Stimulated activated CD4-positive, alpha-beta T cell treated with anti-CD3 and anti-CD28 coated beads, Interleukin-12 subunit alpha, Interleukin-12 subunit beta, amount 100 ng/mL, for 24 hours (primary cell): ENCODE measurements at regions not wholly inside any gene's neighbourhood (a gene's known extent, or its start where the extent isn't known, plus 50 kb on each side); places are given as distances from the start of the nearest gene placed in this dataset.
A peak's percentile ranks its signal among the peaks of the same experiment; 100 is the strongest.

ENCODE experiments used
- DNase-seq, 2 experiments: peaks; one replicate each; pipeline ENCODE4 v3.0.0-alpha.2; 2020; ENCODE audit warnings: low read depth in 2 of 2

DNA sequence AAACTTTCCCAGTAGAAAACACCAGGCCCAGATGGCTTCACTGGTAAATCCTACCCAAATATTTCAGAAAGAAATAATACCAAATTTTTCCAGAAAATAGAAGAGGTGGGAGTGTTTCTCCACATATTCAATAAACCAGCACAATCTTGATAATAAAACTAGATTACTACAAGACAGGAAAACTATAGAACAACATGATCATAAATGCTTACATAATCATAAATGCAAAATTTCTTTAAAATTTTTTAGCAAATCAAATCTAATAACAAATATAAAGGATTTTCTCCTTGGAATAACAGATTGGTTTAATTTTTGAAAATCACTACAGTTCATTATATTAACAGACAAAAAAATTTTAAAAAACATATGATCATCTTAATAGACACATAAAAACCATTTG, 294.5 kb downstream of the BCL11B start:
- DNase-seq = no peak

DNA sequence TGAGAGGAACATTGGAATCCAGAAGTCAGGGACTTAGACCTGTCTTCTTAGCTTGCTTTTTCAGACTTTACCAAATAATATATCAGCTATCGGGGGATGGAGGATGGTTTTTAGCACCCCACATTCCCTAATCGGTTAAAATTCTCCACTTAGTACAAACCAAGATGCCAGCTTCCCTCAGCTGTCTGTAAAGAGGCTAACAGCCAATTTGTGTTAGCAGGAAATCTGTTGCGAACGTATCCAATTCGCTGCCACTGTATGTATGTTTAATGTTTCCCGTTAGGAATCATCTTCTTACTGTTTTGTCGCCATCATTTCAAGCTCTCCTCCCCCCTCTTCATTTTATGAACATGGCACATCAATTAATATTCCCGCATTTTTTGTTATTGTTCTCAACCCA, 289.0 kb downstream of the BCL11B start:
- DNase-seq = no peak

DNA sequence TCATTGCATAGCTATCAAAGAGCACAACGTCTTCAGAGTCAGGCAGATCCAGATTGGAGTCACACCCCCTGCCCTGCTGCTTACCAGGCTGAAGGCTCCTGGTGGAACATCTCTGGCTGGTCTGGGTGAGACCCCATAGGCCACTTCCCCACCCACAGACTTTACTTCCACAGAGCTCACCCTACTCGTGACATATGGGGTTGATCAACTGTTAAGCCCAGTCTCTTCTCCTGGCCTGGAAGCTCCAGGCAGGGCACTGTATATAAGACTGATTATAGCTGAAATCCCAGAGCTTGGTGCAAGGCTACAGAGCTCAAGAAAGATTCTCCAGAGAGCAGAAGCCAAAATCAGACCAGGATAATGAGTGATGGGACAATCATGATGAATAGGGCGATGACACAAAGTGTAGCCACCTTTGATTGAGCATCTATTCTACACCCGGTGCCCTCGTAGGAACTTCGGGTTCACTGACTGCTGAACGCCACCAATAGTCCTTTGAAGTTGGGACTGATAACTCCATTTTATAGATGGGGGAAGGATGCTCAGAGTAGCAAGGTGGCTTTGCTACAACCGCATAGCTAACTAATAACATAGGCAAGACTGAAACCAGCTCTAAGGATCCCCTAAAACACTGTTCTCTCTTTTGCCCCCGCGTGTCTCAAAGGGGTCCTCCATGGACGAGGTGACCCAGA, 287.8 kb downstream of the BCL11B start:
- DNase-seq = no peak

DNA sequence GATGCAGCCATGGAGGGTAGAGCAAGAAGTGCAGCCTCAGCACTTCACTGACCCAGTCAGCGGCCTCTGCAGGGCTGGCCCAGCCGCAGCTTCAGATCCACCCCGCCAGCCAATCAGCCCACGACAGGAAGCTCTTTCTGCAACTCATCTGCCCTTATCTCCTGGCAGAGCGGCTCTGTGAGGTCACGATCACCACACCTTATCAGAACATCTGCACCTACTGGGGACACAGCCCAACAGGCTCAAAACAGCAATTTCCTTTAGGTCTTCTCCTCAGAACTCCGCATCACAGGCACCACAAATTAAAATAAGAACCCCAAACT, 287.3 kb downstream of the BCL11B start:
- DNase-seq = peak; percentile 31 to 42

DNA sequence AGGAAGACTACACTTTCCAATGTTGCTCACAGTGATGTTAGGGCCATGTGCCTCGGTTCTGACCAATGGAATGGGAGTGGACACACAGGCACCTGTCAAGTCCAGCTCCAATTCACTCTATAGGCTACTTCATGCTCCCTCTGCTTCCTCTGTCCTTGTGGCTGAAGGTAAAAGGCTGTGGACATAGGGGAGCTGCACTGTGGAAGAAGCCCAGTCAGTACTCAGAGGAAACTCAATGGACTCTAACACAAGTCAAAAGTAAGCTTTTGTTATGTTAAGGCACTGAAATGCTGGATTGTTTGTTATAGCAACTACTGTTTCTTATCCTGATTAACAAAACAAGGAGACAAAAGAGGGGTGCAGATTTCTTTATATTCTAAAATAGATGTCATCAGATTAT, 278.2 kb downstream of the BCL11B start:
- DNase-seq = no peak

DNA sequence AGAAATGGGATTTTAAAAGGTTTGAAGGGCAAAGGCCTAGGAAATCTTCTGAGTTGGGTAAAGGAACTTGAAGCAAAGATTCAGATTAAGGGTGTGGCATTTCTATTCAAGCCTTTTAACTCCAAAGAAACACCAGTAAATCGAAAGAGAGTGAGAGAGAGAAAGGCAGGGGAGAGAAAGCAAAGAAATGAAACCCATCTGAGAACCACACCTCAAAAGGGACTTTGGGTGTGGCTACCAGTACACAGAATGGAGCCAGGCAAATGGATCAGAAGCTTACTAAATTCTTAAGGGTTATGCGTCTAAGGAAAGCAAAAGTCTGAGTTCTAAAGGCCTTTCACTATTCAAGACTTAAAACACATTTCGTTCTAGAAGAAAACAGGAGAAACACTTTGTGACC, 277.4 kb downstream of the BCL11B start:
- no peak for DNase-seq

DNA sequence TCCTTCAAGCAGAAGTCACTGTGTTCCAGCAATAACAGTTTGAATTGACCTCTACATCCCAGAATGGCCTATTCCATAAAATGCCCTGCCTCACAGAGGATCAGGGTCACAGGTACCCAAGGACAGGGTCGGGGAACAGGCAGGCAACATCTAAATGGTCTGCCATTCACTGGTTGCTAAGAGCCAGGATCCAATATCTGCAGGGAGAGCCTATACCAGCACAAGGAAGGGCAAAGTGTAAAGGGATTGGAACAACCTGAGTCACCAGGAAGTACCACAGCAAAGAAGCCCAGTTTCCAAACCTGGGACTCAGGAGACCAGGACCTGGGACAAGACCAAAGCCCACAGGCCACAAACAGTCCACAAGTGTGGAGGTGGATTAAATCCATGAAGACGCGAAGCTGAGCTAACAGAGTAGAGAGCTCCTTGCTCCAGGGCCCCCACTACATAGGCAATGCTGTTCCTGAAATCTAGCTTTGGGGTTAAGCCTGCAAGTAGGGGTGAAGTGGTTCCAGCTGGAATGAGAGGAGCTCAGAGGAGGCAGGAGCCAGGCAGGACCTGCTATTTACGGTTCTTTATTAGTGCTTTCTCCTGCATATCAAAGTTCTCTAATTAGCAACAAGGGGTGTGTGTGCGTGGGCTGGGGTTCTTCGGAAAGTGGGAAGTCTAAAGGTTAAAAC, 274.3 kb downstream of the BCL11B start:
- no peak for DNase-seq

DNA sequence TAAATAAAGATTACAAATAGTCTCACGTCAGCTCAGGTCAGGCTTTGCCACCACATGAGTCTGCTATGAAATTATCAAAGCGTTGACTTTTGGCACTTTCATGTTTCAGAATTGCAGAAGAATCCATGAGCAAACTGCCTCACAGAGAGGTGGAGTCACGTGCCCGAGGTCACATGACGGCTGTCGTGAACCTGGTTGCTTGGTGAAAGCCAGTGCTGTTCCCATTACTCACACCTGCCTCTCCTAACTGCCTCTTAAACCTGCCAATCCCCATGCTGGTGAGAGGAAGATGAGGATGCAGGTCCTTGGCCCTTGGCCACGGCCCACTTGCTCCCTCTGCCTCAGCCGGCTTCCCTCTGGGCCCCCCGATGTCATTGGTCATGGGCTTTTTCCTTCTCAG, 272.7 kb downstream of the BCL11B start:
- DNase-seq = no peak

DNA sequence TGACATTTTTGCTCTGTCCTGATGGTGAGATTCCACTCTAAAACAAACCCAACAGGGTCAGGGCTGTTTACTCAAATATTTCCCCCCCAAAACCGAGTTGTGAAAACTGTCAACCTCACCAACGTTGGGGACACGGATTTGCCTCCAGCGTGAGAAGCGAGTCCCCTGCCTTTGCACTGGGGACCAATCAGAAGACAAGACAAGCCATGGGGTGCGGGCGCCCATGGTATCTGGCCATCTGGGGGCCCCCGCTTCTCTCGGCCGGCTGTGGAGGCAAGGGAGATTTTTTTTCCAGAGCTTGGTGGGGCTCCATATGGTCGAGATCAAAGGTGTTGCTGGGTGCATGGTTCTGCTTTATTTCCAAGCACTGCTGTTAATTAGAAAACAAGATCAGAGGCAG, 272.1 kb downstream of the BCL11B start:
- DNase-seq = no peak

DNA sequence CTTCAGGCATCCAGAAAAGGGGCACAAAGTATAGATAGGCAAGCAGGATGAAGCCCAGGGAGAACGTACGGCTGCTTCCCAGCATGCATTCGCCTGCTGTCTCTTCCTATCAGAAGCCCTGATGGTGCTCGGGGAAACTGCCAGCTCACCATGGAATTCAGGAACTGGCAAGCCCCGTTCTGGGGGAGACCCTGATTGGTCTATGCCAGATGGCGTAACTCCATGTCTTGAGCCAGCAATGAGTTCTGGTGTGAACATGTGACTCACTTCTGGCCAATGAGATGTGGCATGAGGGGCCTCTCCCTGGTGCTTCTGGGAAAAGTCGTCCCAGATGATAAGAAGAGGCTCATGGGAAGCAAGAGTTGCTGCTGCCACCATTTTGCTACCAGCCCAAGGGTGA, 270.8 kb downstream of the BCL11B start:
- DNase-seq = no peak

DNA sequence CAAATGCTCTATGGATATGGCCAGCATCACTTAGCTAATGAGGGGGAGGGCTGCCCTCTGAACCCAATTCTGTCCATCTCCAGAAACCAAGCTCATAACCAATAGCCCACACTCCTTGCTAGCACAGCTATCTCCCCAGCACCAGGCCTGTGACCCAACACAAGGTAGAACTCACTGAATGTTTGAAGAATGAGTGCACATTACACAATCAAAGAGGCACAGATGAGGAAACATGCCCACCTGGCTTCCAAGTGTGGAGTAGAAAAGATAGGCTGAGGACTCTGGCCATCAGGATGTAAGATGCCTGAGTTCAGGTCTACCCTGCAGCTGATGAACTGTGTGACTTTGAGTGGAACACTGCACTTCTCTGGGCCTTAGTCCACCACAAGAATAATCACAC, 268.4 kb downstream of the BCL11B start:
- no peak for DNase-seq

DNA sequence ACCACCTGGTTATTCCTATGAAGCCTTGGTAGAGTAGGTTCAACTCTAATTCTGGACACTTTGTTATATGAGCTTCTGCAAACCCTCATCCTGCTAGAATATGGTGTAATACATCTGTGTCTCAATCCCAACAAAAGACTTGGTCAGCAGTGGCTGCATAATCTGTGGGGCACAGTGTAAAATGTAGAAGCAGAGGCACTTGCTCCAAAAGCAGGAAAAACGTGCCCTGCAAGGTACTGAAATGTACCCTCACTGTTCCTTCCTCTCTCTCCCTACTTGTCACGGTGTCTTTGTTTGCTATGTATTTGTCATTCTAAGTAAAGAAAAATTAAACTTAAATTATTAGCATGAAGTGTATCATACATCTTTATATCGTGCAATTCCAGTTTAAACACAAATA, 267.9 kb downstream of the BCL11B start:
- no peak for DNase-seq

DNA sequence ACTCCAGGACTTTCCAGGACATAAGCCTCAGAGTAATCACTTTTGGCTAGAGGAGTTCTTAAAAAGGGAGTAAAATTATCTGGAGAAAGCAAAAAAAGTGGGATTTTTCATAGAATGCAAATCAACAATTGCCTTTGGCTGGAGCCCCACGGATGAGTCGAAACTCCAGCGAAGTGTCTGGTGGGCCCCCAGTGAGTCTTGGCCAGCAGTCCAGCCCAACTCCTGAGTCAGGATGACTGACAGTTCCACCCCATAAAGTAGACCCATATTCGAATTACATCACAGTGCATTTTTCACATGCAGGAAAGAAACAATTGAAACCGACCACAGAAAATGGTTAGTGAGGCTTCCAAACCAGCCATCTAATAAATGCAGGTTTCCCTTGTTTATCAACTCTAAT, 265.7 kb downstream of the BCL11B start:
- no peak for DNase-seq

DNA sequence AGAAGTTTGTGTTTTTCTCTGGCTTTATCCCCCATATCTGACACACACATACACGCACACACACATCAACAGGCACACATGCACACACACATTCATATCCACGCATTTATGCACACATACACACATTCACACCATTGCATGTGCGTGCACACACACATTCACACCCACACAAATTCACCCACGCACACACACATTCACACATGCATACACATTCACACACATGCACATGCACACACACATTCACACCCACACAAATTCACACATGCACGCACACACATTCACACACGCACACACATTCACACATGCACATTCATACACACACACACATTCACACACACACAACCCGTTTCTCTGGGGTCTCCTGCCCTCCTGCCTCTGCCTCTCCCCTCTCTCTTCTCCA, 264.2 kb downstream of the BCL11B start:
- DNase-seq = no peak

DNA sequence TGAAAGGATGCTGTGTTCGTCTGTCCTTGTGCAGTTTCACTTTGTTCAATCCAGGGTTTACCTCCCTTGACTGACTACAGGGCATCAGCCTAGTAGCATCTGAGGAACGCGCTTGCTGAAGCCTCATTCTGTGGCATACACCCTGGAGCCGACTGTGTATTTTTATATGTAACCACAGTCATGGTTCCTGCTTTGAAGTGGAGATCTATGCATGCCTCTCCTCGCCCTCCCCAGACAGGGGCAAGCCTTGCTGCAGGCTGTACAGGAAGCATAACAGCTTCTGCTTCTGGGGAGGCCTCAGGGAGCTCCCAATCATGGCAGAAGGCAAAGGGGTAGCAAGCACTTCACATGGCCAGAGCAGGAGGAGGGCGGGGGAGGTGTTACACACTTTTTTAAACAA, 262.1 kb downstream of the BCL11B start:
- no peak for DNase-seq

DNA sequence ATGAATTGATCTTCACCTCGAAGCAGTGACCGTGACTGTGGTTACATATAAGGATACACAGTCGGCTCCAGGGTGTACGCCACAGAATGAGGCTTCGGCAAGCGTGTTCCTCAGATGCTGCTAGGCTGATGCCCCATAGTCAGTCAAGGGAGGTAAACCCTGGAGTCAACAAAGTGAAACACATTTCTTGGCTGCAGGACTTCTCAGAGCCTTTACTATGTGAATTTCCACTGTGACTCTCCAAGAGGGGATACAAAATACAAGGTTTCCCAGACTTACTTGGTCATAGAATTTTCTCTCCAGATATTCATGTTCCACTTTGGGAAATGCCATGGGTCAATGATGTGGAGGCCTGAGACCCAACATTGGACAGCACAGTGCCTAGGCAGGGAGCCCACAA, 260.6 kb downstream of the BCL11B start:
- DNase-seq = no peak

DNA sequence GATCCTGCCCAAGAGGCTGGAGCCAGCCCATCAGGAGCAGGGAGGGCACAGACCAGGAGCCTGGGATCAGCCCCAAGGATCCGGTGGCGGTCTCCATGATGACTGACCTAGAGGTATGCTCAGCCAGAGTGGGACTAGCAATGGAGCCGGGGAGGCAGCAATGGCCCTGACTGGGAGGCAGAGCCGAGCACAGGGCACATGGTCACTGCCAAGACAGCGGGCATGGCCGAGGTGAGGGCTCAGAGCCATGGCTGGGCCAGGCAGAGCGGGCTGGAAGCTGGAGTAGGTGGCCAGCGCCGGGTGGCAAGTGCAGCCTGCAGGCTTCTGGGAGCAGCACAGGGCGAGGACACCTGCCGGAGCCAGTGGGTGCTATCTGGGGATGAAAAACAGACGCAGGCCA, 259.3 kb downstream of the BCL11B start:
- DNase-seq = no peak

DNA sequence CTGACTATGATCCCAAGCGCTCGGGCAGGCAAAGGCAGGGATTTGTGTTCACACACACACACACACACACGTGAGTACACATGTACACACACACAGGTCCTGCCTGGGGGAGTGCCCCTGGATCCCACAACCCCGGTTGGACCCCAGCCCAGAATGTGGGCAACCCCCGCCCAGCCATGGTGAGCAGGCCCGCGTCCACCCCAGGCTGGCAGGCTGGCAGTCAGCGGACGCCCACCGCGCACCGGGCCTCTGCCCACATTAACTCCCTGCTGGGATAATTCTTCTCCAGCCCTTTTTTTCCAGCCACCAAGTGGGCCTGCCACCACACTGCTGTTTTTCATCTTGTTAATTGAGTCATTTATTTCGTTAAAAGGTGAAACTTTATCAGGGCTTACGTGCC, 256.2 kb downstream of the BCL11B start:
- no peak for DNase-seq

DNA sequence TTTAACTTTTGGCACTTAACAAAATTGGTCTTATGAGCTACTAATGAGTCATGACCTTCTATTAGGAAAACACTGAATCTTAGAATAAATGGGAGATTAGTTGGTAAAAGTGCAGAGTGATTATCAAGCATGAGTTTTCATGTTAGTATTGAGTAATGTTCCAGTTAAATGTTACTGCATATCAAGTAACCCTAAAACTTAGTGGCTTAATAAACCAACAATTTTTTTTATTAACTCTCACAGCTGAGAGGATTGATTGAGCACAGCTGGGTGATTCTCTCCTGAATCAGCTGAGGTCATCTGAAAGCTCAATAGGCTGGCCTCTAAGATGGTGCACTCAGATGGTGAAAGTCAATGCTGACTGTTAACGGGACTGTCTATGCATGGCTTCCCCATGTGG, 248.6 kb downstream of the BCL11B start:
- DNase-seq = no peak

DNA sequence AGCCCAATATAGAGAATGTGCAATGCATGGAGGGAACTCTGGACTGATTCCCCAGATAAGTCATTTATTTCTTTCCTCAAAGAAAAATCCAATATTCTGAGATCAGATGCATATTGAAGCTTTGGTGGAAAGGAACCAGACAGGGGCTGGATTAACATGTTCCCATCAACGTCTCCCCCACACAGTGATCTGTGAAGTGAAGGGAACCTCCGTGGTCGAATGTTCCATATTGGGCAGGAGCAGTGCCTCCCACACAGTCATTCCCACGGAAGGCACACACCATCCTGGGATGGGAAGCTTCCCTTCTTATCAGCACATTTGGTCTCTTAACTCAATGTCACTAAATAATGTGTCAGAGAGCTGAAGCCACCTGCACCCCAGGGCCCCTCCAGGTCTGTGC, 247.1 kb downstream of the BCL11B start:
- no peak for DNase-seq

DNA sequence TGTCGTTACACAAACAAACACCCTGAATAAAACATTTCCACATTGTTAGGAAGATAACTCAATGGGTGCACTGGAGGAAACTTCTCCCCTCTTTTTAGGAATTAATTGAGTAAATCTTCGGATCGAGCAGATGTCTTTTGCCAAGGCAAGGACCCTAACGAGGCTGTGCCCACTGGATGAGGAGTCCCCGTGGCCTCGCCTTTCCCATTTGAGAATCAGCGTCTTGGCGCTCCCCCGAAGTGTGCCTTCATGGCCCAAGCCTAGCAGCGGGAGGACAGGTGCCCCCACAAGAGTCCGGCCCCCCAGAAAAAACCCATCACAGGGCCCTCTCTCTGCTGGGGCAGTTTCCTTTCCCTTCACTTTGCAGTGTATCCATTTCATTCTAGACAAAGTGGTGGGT, 246.6 kb downstream of the BCL11B start:
- no peak for DNase-seq

DNA sequence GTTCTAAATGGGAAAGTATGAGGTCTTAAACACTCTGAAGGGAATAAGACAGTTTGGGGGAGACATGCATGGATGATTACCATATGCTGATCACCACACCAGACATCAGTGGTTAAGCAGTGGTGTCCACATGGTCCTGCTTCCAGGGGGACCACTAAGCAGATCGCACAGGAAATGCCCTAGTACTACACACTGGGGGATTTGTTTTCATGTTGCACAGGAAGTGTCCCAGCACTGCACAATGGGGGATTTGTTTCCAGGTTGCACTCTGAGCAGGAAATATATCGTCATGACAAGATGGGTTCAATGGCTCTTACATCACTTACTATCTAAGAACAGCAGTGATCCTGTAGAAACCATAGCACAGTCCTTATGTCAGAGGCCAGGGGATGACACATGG, 245.5 kb downstream of the BCL11B start:
- peak in 1 of 2 experiments; percentile 7 for DNase-seq

DNA sequence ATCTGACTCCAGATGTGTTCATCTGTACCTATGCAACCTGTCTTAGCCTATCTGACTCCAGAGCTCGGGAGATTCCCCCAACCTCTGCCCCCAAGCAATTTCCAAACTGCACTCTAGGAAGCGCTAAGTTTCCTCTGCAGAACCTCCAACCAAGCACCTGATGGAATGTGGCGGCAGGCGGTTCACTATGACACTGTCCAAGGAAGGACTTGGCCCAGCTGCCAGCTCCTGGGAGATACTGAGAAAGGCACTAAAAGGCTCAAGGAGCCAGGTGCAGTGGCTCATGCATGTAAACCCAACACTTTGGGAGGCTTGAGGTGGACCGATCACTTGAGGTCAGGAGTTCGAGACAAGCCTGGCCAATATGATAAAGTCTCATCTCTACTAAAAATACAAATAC, 244.0 kb downstream of the BCL11B start:
- DNase-seq = no peak

DNA sequence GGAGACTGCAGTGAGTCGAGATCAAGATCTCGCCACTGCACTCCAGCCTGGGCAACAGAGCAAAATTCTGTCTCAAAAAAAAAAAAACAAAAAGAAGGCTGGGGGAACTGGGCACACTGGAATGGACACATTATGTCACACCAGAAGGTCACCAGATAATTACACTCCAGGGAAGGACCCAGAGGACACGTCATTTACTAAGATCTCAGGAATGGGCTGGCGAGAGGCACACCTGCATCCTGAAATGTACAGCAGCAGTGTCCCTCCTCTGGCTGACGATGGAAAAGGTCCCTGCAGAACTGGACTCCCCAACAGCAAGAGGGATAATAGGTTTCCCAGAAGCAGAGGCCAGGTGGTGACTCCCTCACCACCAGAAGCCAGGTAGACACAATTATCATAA, 243.5 kb downstream of the BCL11B start:
- no peak for DNase-seq
